ENCODE measurements at regions not wholly inside any gene's neighbourhood (a gene's known extent, or its start where the extent isn't known, plus 50 kb on each side); places are given as distances from the start of the nearest gene placed in this dataset.

DNA sequence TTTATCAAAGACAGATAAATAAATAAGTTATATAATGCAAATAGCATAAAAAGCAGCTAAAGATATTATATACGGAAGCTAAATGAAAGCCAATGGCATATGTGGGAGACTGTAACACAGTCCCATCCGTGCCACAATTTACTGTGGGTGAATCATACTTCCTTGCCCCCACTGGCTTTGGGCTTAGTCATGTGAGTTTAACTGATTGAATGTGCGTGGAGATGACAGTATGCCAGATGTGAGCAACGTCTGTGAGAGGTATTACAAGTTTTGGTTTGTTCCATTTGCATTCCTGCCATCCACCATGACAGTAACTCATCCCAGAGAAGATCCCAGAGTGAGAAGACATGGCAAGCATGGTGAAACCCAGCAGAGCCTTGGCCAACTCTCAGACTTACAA is 340.0 kb downstream of the SUCLA2 start:
- TF ChIP-seq, protein P1, sequence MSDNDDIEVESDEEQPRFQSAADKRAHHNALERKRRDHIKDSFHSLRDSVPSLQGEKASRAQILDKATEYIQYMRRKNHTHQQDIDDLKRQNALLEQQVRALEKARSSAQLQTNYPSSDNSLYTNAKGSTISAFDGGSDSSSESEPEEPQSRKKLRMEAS (IDR thresholded peaks at IDR 0.05), result no peak
- no peak for TF ChIP-seq ZBTB33 (IDR thresholded peaks at IDR 0.05)
- no peak for DNase-seq (ENCODE audit: low spot score)
- WGBS, result 71% methylated on average over 4 of the region's 4 CpGs
- Histone ChIP-seq H3K36me3 (ENCODE audit: control insufficient read depth in 4 of 4, insufficient read depth in 3 of 4, low read depth in 1 of 4, low read length in 3 of 4) (no peaks in the 10 kb centered on the region), H3K27ac (ENCODE audit: low read depth in 1 of 2, low read length in 2 of 2) (no peak overlapping the region), H3K4me3 (ENCODE audit: low read depth in 1 of 3, low read length in 3 of 3) (no peak overlapping the region), H3K27me3 (ENCODE audit: control insufficient read depth in 4 of 4, insufficient read depth in 4 of 4, low read length in 3 of 4) (no peaks in the 10 kb centered on the region), H3K9me3 (ENCODE audit: control insufficient read depth in 4 of 4, low read length in 3 of 4) (no peaks in the 10 kb centered on the region), H3K9ac (ENCODE audit: low read depth in 1 of 2, low read length in 2 of 2) (no peak overlapping the region), H3K4me1 (ENCODE audit: control insufficient read depth in 4 of 4, insufficient read depth in 4 of 4, low read length in 3 of 4) (no peaks in the 10 kb centered on the region)

DNA sequence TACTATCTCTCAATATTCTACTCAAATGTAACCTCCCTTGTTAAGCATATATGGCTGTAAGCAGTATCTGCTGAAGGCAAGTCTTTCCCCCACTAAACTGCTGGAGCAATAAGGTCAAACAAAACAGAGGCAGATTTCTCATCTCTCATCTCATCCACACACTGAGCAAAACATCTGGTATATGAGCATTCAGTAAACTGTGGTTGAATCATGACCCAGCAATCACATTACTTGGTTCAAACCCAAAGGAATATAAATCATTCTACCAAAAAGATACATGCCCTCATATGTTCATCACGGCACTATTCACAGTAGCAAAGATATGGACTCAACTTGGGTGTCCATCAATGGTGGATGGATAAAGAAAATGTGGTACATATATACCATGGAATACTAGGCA is 344.4 kb downstream of the SUCLA2 start:
- no peak overlapping the region for H3K4me3 ChIP-seq (ENCODE audit: low read depth in 1 of 3, low read length in 3 of 3)
- no peak overlapping the region for H3K27ac ChIP-seq (ENCODE audit: low read depth in 1 of 2, low read length in 2 of 2)
- TF ChIP-seq HNF4A (conservative IDR thresholded peaks at IDR 0.05) (no peak), RXRA (IDR thresholded peaks at IDR 0.05) (no peak), RAD21 (IDR thresholded peaks at IDR 0.05) (no peak), FOXA2 (IDR thresholded peaks at IDR 0.05) (no peak), HNF4G (IDR thresholded peaks at IDR 0.05) (no peak), GABPA (IDR thresholded peaks at IDR 0.05 in 1 of 2, conservative IDR thresholded peaks at IDR 0.05 in 1 of 2) (no peak), JUND (IDR thresholded peaks at IDR 0.05) (no peak), REST (IDR thresholded peaks at IDR 0.05) (no peak), YY1 (IDR thresholded peaks at IDR 0.05) (no peak), ATF3 (IDR thresholded peaks at IDR 0.05) (no peak), CTCF (IDR thresholded peaks at IDR 0.05; ENCODE audit: low read depth, low read length, missing input control) (no peak)
- WGBS, result 74% methylated on average over 1 of the region's 1 CpG
- H3K9me3 ChIP-seq (ENCODE audit: control insufficient read depth in 4 of 4, low read length in 3 of 4), result no peaks in the 10 kb centered on the region
- H3K27me3 ChIP-seq (ENCODE audit: control insufficient read depth in 4 of 4, insufficient read depth in 4 of 4, low read length in 3 of 4), result no peaks in the 10 kb centered on the region
- H3K36me3 ChIP-seq (ENCODE audit: control insufficient read depth in 4 of 4, insufficient read depth in 3 of 4, low read depth in 1 of 4, low read length in 3 of 4), result no peaks in the 10 kb centered on the region
- no peak for DNase-seq (ENCODE audit: low spot score)
- no peak overlapping the region for H3K9ac ChIP-seq (ENCODE audit: low read depth in 1 of 2, low read length in 2 of 2)
- H3K4me1 ChIP-seq (ENCODE audit: control insufficient read depth in 4 of 4, insufficient read depth in 4 of 4, low read length in 3 of 4), result no peaks in the 10 kb centered on the region
